Activated CD4-positive, alpha-beta T cell treated with anti-CD3 and anti-CD28 coated beads for 1 hour (primary cell): ENCODE measurements at regions not wholly inside any gene's neighbourhood (a gene's known extent, or its start where the extent isn't known, plus 50 kb on each side); places are given as distances from the start of the nearest gene placed in this dataset.

Source experiments
- DNase-seq: peaks from one replicate; pipeline ENCODE4 v3.0.0-alpha.2; 2020

DNA sequence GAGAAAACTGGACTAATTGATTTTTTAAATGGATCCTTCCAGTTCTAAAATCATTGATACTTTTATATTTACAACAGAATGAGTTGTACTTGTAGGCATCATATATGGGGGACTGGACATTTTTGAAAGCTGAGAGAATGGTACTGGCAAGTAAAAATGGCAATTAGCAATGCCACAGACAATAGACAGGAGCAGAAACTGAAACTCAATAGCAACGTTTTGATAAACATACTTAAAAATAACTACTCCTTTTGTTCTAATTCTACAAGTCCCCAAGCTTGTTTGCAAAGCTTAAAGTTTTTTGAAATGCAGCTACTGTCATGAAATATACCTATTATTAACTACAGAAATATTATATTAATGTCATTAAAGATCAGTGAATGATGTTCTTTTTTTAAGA lies 52.8 kb upstream of the FBXL7 start:
- no peak for DNase-seq

GRCh38 chr5:15446552-15446951 lies 53.4 kb upstream of the FBXL7 start:
- no peak for DNase-seq

DNA sequence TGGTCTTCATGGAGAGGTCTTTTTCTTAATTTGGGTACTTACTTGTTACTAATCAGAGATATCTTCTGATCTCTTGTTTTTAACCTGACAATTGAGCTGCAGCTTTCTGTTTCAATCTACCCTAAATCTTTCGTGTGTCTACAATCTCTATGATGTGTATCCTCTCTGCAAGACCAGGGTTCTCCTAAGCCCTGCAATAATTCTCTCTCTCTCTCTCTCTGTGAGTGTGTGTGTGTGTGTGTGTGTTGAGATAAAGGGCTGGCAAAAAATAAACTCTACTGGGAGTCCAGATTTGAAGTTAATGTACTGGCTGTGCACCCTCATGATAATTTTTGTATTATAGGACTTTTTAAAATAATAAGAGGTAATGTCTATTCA lies 57.8 kb upstream of the FBXL7 start:
- no peak for DNase-seq

- DNase-seq = no peak
These were observed 58.4 kb upstream of the FBXL7 start for GRCh38 chr5:15441433-15442192.

DNA sequence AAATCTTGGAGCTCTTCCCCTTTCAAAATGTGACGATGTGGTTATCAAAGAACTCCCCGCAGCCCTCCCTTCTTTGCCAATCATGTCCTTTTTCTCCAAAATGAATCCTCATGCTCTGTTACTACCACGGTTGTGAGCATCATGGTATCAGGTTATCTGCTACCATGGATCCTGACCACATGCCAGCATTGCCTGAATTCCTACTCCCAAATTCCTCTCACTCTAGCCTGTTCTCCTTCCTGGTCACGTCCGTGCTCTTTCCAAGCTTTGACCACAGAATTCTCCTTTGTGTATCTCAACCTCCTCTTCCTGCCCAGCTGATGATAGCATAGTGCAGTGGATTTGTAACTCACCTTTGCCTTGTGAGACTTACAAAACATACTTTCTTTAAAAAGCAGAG lies 59.5 kb upstream of the FBXL7 start:
- no peak for DNase-seq

- no peak for DNase-seq
These were observed 60.2 kb upstream of the FBXL7 start for GRCh38 chr5:15439801-15440200.

DNA sequence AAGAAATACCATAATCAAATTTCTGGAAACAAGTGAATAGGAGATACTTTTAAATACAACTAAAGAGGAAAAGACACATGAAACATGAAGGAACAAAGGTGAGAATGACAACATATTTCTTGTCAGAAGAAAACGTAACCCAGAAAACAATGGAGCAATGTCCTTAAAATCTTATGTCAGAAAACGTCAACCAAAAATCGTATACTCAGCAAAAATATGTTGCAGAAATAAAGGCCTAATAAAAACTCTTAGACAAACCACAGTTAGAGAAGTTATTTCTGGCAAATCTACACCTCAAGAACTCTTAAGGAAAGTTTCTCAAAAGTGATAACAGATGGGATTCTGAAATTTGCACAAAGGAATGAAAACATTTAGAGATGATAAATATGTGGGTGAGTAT lies 66.3 kb upstream of the FBXL7 start:
- DNase-seq = no peak

GRCh38 chr5:15431923-15432322 lies 68.1 kb upstream of the FBXL7 start:
- DNase-seq = no peak

GRCh38 chr5:15425766-15426165 lies 74.2 kb upstream of the FBXL7 start:
- DNase-seq = no peak

GRCh38 chr5:15424769-15425168 lies 75.2 kb upstream of the FBXL7 start:
- DNase-seq = no peak

GRCh38 chr5:15421921-15422412 lies 78.0 kb upstream of the FBXL7 start:
- DNase-seq = no peak

GRCh38 chr5:15421381-15421780 lies 78.6 kb upstream of the FBXL7 start:
- DNase-seq = no peak

DNA sequence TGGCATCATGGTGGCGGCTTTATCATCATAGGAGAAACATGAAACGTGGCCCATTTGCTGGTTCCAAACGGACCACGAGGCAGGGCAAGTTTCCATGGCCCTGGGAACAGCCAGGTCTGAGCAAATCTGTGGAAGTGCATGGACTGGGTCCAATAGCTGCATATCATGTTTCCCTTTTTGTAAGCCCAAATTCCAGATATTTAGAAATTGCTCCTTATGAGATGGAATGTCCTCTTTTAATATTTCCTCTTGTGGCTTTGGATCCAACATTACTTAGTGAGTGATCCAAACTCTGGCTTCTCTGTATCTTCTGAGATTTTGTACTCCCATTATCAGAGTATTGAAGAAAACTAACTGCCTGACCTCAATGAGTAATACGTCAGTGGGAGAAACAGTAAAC lies 79.8 kb upstream of the FBXL7 start:
- DNase-seq = no peak

GRCh38 chr5:15417156-15417555 lies 82.8 kb upstream of the FBXL7 start:
- DNase-seq = no peak

DNA sequence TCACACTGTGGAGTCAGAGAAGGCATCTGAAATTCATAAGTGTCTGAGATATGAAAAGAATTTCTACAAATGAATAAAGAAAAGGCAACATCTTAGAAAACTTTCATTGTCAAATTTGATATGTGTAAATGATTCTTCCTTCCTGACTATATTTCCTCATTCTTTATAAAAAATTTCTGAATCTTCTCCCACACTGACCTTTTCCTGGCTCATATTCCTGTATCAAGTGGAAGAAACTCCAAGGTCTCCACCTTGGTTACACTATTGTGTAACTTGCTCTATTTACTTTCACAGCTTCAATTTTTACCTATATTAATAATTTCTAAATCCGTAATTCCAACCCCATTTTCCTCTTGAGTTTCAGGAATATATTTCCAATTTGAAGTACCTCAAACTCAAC lies 93.5 kb upstream of the FBXL7 start:
- DNase-seq = no peak

- DNase-seq = no peak
These were observed 106.8 kb upstream of the FBXL7 start for GRCh38 chr5:15393146-15393545.

GRCh38 chr5:15391704-15392397 lies 108.1 kb upstream of the FBXL7 start:
- DNase-seq = no peak

DNA sequence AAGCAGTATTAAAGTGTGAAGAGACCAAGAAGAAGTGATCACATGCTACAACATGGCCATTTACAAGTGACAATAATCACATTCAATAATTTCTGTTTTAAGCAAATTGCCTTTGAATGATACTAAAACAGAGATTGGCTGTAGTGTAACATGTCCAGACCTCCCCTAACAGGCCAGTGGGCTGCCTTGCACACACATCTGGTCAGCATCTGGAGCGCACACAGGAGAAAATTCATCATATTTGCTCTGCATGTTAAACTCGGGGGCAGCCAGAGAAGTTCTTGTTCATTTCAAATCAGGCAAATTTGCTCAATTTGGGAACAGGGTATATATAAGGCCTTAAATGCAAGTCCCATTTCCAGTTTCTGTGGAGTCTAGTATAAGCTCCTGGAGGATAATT lies 111.1 kb upstream of the FBXL7 start:
- DNase-seq = no peak

GRCh38 chr5:15387931-15388524 lies 112.0 kb upstream of the FBXL7 start:
- no peak for DNase-seq

GRCh38 chr5:15386122-15386521 lies 113.9 kb upstream of the FBXL7 start:
- DNase-seq = no peak

GRCh38 chr5:15385553-15385952 lies 114.4 kb upstream of the FBXL7 start:
- no peak for DNase-seq

DNA sequence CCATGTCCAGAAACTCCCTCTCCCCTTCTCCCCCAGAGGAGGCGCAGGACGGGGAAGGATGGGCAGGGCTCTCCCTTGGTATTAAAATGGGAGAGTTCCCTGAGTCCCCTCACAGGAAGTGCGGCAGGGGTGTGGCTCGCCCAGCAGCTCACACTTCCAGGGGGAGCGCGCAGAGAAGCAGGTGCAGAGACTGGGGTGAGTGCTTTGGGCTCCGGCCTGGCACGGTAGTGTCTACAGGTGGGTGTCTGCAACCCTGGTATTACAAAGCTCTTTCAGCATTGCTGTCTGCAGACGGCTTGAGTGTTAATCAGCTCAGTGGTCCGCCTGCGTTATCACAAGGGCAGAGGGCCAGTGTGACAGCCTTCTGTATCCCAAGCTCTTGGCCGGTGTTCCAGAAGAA lies 114.9 kb upstream of the FBXL7 start:
- DNase-seq = no peak

GRCh38 chr5:15384581-15384980 lies 115.4 kb upstream of the FBXL7 start:
- DNase-seq = no peak

- no peak for DNase-seq
These were observed 115.8 kb upstream of the FBXL7 start for GRCh38 chr5:15384176-15384575.
